ENCODE measurements at regions not wholly inside any gene's neighbourhood (a gene's known extent, or its start where the extent isn't known, plus 50 kb on each side); places are given as distances from the start of the nearest gene placed in this dataset.

GRCh38 chr10:20601941-20602461, 295.1 kb downstream of the NEBL start:
- Histone ChIP-seq H3K27me3 (no peaks in the 10 kb centered on the region), H3K27ac (no peak overlapping the region), H3K4me3 (no peak overlapping the region), H3K4me1 (no peaks in the 10 kb centered on the region), H3K36me3 (no peaks in the 10 kb centered on the region), H3K9me3 (no peaks in the 10 kb centered on the region)
- TF ChIP-seq POLR2A (IDR thresholded peaks at IDR 0.05): no peak
- TF ChIP-seq CTCF (IDR thresholded peaks at IDR 0.05): no peak
- TF ChIP-seq POLR2AphosphoS5 (IDR thresholded peaks at IDR 0.05): no peak
- TF ChIP-seq EP300 (IDR thresholded peaks at IDR 0.05; ENCODE audit: low read depth): no peak
- no peak for DNase-seq
- intact Hi-C loops (cut with DNase I; ENCODE audit: low total_unique reads): no loop called here
- WGBS, 2 donors (ENCODE audit: low coverage in 1 of 2): 100% methylated on average over 1 of the region's 1 CpG
- in situ Hi-C loops (cut with MboI; ENCODE audit: low pct_ligation_motif_present in 1 of 4, low pct_unique_long_range_greater_than_20kb in 1 of 4, low sequenced_read_pairs in 3 of 4): no loop called here

- Histone ChIP-seq H3K9me3 (no peaks in the 10 kb centered on the region), H3K4me3 (no peak overlapping the region), H3K27ac (no peak overlapping the region), H3K27me3 (no peaks in the 10 kb centered on the region), H3K4me1 (no peaks in the 10 kb centered on the region), H3K36me3 (no peaks in the 10 kb centered on the region)
- in situ Hi-C loops (cut with MboI; ENCODE audit: low pct_ligation_motif_present in 1 of 4, low pct_unique_long_range_greater_than_20kb in 1 of 4, low sequenced_read_pairs in 3 of 4): no loop called here
- intact Hi-C loops (cut with DNase I; ENCODE audit: low total_unique reads): no loop called here
- DNase-seq: no peak
- TF ChIP-seq POLR2A (IDR thresholded peaks at IDR 0.05): no peak
- 58% methylated on average over 3 of the region's 3 CpGs; no CpG with 5 or more reads in 1 of the 2 donors for WGBS, 2 donors (ENCODE audit: low coverage in 1 of 2)
Observed at GRCh38 chr10:20598590-20598989, 298.5 kb downstream of the NEBL start.

GRCh38 chr10:20596911-20597310, 300.2 kb downstream of the NEBL start:
- TF ChIP-seq POLR2A (IDR thresholded peaks at IDR 0.05) (no peak), CTCF (IDR thresholded peaks at IDR 0.05) (no peak), EP300 (IDR thresholded peaks at IDR 0.05; ENCODE audit: low read depth) (no peak), POLR2AphosphoS5 (IDR thresholded peaks at IDR 0.05) (no peak)
- 70 to 94% methylated on average over 2 of the region's 2 CpGs for WGBS, 2 donors (ENCODE audit: low coverage in 1 of 2)
- H3K4me3 ChIP-seq: no peak overlapping the region
- DNase-seq: no peak
- intact Hi-C loops (cut with DNase I; ENCODE audit: low total_unique reads) (no loop called here), in situ Hi-C loops (cut with MboI; ENCODE audit: low pct_ligation_motif_present in 1 of 4, low pct_unique_long_range_greater_than_20kb in 1 of 4, low sequenced_read_pairs in 3 of 4) (no loop called here)
- H3K9me3 ChIP-seq: no peaks in the 10 kb centered on the region
- H3K27me3 ChIP-seq: no peaks in the 10 kb centered on the region
- no peaks in the 10 kb centered on the region for H3K4me1 ChIP-seq
- no peak overlapping the region for H3K27ac ChIP-seq
- H3K36me3 ChIP-seq: no peaks in the 10 kb centered on the region

- no peak overlapping the region for H3K4me3 ChIP-seq
- intact Hi-C loops (cut with DNase I; ENCODE audit: low total_unique reads): no loop called here
- no peaks in the 10 kb centered on the region for H3K4me1 ChIP-seq
- no peaks in the 10 kb centered on the region for H3K9me3 ChIP-seq
- no peaks in the 10 kb centered on the region for H3K27me3 ChIP-seq
- H3K27ac ChIP-seq: no peak overlapping the region
- 60 to 68% methylated on average over 1 of the region's 1 CpG for WGBS, 2 donors (ENCODE audit: low coverage in 1 of 2)
- TF ChIP-seq CTCF (IDR thresholded peaks at IDR 0.05) (no peak), POLR2A (IDR thresholded peaks at IDR 0.05) (no peak), POLR2AphosphoS5 (IDR thresholded peaks at IDR 0.05) (no peak), EP300 (IDR thresholded peaks at IDR 0.05; ENCODE audit: low read depth) (no peak)
- no peaks in the 10 kb centered on the region for H3K36me3 ChIP-seq
- in situ Hi-C loops (cut with MboI; ENCODE audit: low pct_ligation_motif_present in 1 of 4, low pct_unique_long_range_greater_than_20kb in 1 of 4, low sequenced_read_pairs in 3 of 4): no loop called here
- DNase-seq: no peak
Observed at GRCh38 chr10:20596065-20596755, 300.9 kb downstream of the NEBL start.

GRCh38 chr10:20593649-20594048, 303.5 kb downstream of the NEBL start:
- intact Hi-C loops (cut with DNase I; ENCODE audit: low total_unique reads): no loop called here

More at GRCh38 chr10:20593649-20594048, 303.5 kb downstream of the NEBL start:
- H3K9me3 ChIP-seq: no peaks in the 10 kb centered on the region
- DNase-seq: no peak
- no peak overlapping the region for H3K27ac ChIP-seq
- no peaks in the 10 kb centered on the region for H3K27me3 ChIP-seq
- no peaks in the 10 kb centered on the region for H3K4me1 ChIP-seq
- in situ Hi-C loops (cut with MboI; ENCODE audit: low pct_ligation_motif_present in 1 of 4, low pct_unique_long_range_greater_than_20kb in 1 of 4, low sequenced_read_pairs in 3 of 4): no loop called here
- 83 to 85% methylated on average over 1 to 3 of the region's 3 CpGs for WGBS, 2 donors (ENCODE audit: low coverage in 1 of 2)
- H3K36me3 ChIP-seq: no peaks in the 10 kb centered on the region
- TF ChIP-seq EP300 (IDR thresholded peaks at IDR 0.05; ENCODE audit: low read depth) (no peak), CTCF (IDR thresholded peaks at IDR 0.05) (no peak), POLR2AphosphoS5 (IDR thresholded peaks at IDR 0.05) (no peak), POLR2A (IDR thresholded peaks at IDR 0.05) (no peak)
- no peak overlapping the region for H3K4me3 ChIP-seq
